Daoy (cell line): ENCODE measurements at regions not wholly inside any gene's neighbourhood (a gene's known extent, or its start where the extent isn't known, plus 50 kb on each side); places are given as distances from the start of the nearest gene placed in this dataset.

ENCODE experiments used
- DNase-seq: peaks from one replicate; pipeline ENCODE4 v3.0.0-alpha.2; 2015; ENCODE audit warnings: low read depth

- DNase-seq = no peak
These were observed 264.8 kb downstream of the INSC start for GRCh38 chr11:15379483-15379882.

DNA sequence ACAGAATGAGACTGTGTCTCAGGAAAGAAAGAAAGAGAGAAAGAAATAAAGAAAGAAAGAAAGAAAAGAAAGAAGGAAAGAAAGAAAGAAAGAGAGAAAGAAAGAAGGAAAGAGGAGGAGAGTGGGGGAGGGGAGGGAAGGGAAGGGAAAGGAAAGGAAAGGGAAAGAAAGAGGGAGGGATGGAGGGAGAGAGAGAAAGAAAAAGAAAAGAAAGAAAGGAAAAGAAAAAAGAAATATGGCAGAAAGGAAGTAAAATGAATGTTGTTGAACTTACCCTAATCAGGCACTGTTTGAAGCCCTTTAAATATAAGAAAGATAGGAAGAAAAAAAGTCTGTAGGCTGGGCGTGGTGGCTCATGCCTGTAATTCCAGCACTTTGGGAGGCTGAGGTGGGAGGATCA is 276.1 kb downstream of the INSC start:
- DNase-seq = no peak

DNA sequence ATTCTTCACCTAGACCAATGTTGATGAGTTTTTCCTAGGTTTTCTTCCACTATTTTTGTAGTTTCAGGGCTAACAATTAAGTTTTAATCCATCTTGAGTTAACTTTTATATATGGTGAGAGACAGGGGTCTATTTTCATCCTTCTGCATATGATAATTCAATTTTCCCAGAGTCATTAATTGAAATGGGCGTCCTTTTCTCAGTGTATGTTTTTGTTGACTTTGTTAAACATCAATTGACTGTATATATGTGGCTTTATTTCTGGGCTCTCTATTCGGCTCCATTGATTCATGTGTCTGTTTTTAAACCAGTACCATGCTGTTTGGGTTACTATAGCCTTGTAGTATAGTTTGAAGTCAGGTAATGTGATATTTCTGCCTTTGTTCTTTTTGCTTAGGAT is 282.1 kb downstream of the INSC start:
- DNase-seq = no peak

GRCh38 chr11:15406851-15407351 is 292.2 kb downstream of the INSC start:
- no peak for DNase-seq

DNA sequence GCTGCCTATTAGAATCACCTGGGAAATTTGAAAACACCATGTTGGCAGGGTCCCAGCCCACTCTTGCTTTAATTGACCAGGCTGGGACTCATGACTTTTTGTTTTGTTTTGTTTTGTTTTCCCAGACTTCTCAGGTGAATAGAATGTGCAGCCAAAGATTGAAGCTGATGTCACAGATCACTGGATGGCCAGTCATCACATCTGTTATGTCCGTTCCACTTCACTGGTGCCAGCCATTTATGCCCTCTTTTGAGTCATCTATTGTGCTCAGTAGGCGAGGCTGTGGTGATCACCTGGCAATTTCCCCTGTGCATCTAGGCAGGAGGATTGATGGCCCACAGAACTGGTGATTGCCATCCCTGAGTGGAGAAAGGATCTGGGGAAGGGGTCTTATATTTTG is 297.3 kb downstream of the INSC start:
- peak; percentile 7 for DNase-seq

- no peak for DNase-seq
These were observed 304.2 kb downstream of the INSC start for GRCh38 chr11:15418921-15419320.

- DNase-seq = no peak
These were observed 305.0 kb downstream of the INSC start for GRCh38 chr11:15419696-15420095.

DNA sequence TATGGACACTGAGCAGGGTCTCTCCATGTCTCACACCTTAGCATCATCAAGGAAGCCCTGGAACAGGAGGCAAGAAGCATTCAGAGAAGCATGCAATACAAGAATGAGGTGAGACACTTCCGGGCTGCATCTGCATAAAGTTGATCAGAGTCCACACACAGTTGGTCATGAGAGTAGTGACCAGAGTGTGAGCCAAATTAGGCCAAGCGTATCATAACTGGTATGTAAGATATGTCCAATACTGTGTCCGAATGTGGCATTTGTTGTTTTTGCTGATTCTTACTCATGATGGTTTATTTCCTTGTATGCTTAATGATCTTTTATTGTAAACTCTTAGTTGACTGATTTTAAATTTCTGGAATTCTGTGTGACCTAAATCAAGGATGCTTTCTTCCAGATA is 315.7 kb downstream of the INSC start:
- DNase-seq = no peak

- no peak for DNase-seq
These were observed 319.8 kb downstream of the INSC start for GRCh38 chr11:15434529-15434928.

DNA sequence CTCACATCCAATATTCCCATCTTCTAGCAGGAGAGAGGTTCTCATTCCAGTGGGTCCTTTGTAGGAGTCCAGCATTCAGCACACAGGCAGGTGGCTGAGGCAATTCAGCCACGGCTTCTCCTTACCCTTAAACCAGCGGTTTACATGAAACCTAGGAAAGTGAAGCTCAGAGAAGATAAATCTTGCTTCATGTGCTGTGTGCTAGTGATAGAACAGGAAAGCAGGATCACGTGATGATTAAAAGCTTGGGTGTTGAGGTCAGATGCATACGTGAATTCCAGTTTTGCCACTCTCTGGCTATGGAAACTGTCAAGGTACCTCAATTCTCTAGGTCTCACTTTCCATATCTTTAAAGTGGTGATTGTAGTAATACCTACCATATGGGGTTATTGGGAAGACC is 331.6 kb downstream of the INSC start:
- no peak for DNase-seq

- DNase-seq = no peak
These were observed 332.2 kb downstream of the INSC start for GRCh38 chr11:15446929-15447328.

GRCh38 chr11:15451713-15452112 is 337.0 kb downstream of the INSC start:
- no peak for DNase-seq

- no peak for DNase-seq
These were observed 338.6 kb downstream of the INSC start for GRCh38 chr11:15453211-15453765.

- DNase-seq = no peak
These were observed 353.7 kb downstream of the INSC start for GRCh38 chr11:15468466-15468865.

GRCh38 chr11:15471048-15471894 is 356.5 kb downstream of the INSC start:
- DNase-seq = no peak

DNA sequence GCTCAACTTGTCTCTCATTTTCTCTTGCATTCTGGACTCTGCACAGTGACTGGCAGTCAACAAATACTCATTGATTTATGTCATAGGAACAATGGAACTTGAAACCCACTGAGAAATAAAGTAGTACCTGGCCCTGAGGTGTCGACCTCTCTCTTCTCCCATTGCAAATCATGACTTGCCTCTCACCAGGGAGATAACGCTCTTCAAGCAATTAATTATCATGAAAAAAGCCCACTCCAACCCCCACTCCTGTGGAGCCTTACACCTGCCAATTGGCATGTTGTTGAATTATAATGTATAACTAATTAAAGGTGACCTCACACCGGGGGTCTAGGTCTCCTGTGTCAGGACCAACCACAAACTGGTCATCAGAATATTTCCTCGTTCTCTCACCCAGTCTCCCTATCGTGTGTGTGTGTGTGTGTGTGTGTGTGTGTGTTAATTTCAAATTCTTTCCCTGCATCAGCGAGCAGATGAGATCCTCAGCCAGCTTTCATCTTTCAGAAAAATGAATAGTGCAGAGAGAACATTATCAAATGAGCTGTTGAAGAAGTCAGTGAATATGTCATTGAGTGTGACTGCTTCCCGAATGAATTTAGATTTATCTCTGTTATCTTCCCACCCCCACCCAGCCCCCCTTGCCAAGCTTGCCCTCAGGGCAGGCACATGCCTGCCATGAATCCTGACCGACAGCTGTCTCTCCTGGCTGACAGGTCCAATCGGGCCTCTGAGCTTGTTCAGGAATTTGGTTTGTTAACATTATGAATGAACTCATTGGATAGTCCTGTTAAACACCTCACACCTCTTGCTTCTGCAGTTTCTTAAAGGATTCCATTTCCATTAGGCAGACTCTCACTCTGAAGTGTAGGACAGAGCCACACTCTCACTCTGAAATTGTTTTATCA is 357.4 kb downstream of the INSC start:
- no peak for DNase-seq

- no peak for DNase-seq
These were observed 359.5 kb downstream of the INSC start for GRCh38 chr11:15473954-15474837.

DNA sequence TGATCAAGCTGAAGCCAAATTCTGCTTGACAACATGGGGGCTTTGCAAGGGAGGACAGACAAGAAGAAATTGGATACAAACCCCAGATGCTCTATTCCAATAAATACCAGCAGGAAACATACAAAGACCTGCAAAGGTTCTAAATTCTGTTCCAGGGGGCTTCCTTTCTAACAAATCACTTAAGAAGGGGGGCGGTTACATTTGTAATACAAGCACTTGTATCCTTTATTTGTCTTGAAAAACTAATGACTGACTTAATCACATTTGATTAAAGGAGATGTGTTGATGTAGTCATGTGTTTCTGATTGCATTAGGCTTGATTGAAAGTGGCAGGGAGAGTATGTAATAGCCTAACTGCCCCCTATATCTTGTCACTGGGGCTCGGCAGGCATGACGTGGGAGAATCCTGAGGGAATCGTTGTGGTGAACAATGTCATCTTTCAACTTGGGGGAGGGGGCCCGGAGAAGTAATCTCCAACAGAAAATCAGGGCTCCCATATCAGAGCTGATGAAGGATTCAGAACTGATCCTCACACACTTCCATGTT is 361.7 kb downstream of the INSC start:
- no peak for DNase-seq

DNA sequence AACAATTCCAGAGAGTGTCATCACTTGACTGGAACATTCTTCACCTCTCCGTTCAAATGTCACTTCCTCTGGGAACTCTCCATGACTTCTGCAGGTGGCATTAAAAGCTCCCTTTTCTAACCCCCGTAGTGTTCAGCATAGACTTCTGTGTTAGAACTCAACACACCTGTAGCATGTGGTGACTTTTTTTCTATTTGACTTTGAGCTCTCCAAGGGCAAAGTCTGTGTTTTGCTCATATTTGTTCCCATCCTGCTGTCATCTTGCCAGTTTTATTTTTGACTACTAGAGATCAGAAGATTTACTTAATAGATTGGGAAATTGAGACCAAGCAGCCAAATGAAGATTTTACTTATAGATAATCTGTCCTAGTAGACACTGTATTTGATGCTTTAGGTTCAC is 367.1 kb downstream of the INSC start:
- no peak for DNase-seq

DNA sequence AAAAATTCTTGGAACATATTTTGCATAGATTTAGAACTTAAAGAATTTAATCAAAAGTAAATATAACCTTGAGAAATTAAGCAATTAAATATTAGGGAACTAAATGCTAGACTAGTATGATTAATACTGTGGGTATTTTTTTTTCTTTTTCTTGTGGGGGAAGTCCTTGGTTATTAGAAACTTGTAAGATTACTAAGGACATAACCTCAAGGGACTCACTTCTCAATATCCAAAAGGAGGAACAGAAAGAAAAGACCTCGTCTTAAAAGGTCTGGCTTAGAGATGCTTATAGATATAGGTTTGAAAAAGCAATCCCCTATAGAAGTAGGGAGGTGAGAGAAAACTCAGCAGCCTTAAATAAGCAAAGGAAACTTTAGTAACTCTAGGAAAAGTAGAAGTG is 368.5 kb downstream of the INSC start:
- no peak for DNase-seq

DNA sequence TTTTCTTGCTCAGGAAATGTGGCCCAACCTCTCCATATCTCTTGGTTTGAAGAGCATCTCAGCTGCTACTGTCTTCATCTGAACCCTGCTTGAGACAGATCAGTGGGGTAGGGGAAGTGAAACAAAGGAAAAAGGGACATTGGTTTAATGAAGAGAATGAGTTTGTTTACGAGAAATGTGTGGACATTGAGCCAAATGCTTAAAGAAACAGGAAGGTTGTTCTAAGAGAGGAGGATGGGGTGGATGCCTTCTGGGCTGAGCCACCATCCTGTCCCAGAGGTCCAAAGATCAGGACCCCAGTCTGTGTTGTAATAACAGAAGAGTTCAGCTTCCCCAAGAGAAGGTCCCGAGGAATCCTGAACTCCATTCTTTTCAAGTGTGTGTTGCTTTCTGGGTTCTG is 369.7 kb downstream of the INSC start:
- DNase-seq = no peak
